H9 (cell line): ENCODE measurements at regions not wholly inside any gene's neighbourhood (a gene's known extent, or its start where the extent isn't known, plus 50 kb on each side); places are given as distances from the start of the nearest gene placed in this dataset.

Experiments
- DNase-seq: peaks from one replicate; pipeline ENCODE4 v3.0.0-alpha.2; 2017
- H2AFZ ChIP-seq: one replicate; pipeline ENCODE4 v1.6.1; 2013; ENCODE audit warnings: mild to moderate bottlenecking, low read length, control low read depth, moderate library complexity
- H2AK5ac ChIP-seq: 2 replicates; pipeline ENCODE4 v1.6.1; 2013; ENCODE audit warnings: low read length, control low read depth, mixed read lengths; ENCODE audit not compliant: insufficient read length
- H2BK120ac ChIP-seq: one replicate; pipeline ENCODE4 v1.6.1; 2013; ENCODE audit warnings: low read depth, mild to moderate bottlenecking, low read length, control low read depth, inconsistent platforms; ENCODE audit not compliant: poor library complexity, severe bottlenecking
- H2BK12ac ChIP-seq: 2 replicates; pipeline ENCODE4 v1.6.1; 2013; ENCODE audit warnings: low read length, control low read depth, mixed read lengths, low read depth; ENCODE audit not compliant: insufficient read length
- H2BK15ac ChIP-seq: 2 replicates; pipeline ENCODE4 v1.6.1; 2013; ENCODE audit warnings: low read depth, low read length, control low read depth
- H2BK20ac ChIP-seq: one replicate; pipeline ENCODE4 v1.6.1; 2013; ENCODE audit warnings: low read depth, mild to moderate bottlenecking, low read length, control low read depth, inconsistent platforms; ENCODE audit not compliant: poor library complexity, severe bottlenecking
- H2BK5ac ChIP-seq: 2 replicates; pipeline ENCODE4 v1.6.1; 2013; ENCODE audit warnings: low read length, control low read depth, mixed read lengths; ENCODE audit not compliant: insufficient read length
- H3K14ac ChIP-seq: 2 replicates; pipeline ENCODE4 v1.6.1; 2013; ENCODE audit warnings: low read length, control low read depth; ENCODE audit not compliant: insufficient read depth
- H3K18ac ChIP-seq: 2 replicates; pipeline ENCODE4 v1.6.1; 2013; ENCODE audit warnings: low read depth, mild to moderate bottlenecking, mixed read lengths, low read length, control low read depth; ENCODE audit not compliant: insufficient read length
- H3K23ac ChIP-seq: 2 replicates; pipeline ENCODE4 v1.6.1; 2013; ENCODE audit warnings: low read length, control low read depth, mixed read lengths, low read depth; ENCODE audit not compliant: insufficient read length
- H3K23me2 ChIP-seq: 2 replicates; pipeline ENCODE4 v1.6.1; 2013; ENCODE audit warnings: low read depth, mild to moderate bottlenecking, mixed read lengths, low read length, control low read depth; ENCODE audit not compliant: insufficient read length, poor library complexity, severe bottlenecking
- H3K27ac ChIP-seq: 2 replicates; pipeline ENCODE4 v1.5.1; 2013; ENCODE audit warnings: low read length, control low read depth, mixed read lengths, low read depth; ENCODE audit not compliant: insufficient read length
- H3K27me3 ChIP-seq: 2 replicates; pipeline ENCODE4 v1.6.1; 2013; ENCODE audit warnings: low read length, control low read depth, inconsistent platforms; ENCODE audit not compliant: insufficient read depth
- H3K4ac ChIP-seq: 2 replicates; pipeline ENCODE4 v1.6.1; 2013; ENCODE audit warnings: low read depth, mild to moderate bottlenecking, control low read depth, inconsistent platforms, low read length, moderate library complexity
- H3K4me1 ChIP-seq: 2 replicates; pipeline ENCODE4 v1.6.1; 2013; ENCODE audit warnings: low read length, control low read depth, inconsistent platforms; ENCODE audit not compliant: insufficient read depth
- H3K4me2 ChIP-seq: 2 replicates; pipeline ENCODE4 v1.6.1; 2013; ENCODE audit warnings: low read length, control low read depth, mixed read lengths; ENCODE audit not compliant: insufficient read length, insufficient read depth
- H3K56ac ChIP-seq: 2 replicates; pipeline ENCODE4 v1.6.1; 2013; ENCODE audit warnings: low read depth, mild to moderate bottlenecking, mixed read lengths, low read length, control low read depth; ENCODE audit not compliant: insufficient read length
- H3K79me1 ChIP-seq: 2 replicates; pipeline ENCODE4 v1.6.1; 2013; ENCODE audit warnings: low read depth, mild to moderate bottlenecking, moderate library complexity, low read length, control low read depth, inconsistent platforms; ENCODE audit not compliant: insufficient read depth, poor library complexity, severe bottlenecking
- H3K79me2 ChIP-seq: 2 replicates; pipeline ENCODE4 v1.6.1; 2013; ENCODE audit warnings: low read length, control low read depth, inconsistent platforms; ENCODE audit not compliant: insufficient read depth
- H3K9ac ChIP-seq: 2 replicates; pipeline ENCODE4 v1.6.1; 2013; ENCODE audit warnings: low read length, control low read depth, mixed read lengths; ENCODE audit not compliant: insufficient read length; ENCODE audit errors: extremely low read depth
- H3K9me3 ChIP-seq: one replicate; pipeline ENCODE4 v1.6.1; 2013; ENCODE audit warnings: low read depth, low read length, inconsistent platforms; ENCODE audit not compliant: control insufficient read depth
- H3T11ph ChIP-seq: one replicate; pipeline ENCODE4 v1.6.1; 2013; ENCODE audit warnings: mild to moderate bottlenecking, low read length, control low read depth, inconsistent platforms
- H4K20me1 ChIP-seq: one replicate; pipeline ENCODE4 v1.6.1; 2013; ENCODE audit not compliant: control insufficient read depth, insufficient read length, insufficient read depth
- H4K5ac ChIP-seq: 2 replicates; pipeline ENCODE4 v1.6.1; 2013; ENCODE audit warnings: low read depth, mild to moderate bottlenecking, mixed read lengths, low read length, control low read depth; ENCODE audit not compliant: insufficient read length
- H4K8ac ChIP-seq: replicated peaks from 2 replicates; pipeline ENCODE4 v1.6.1; 2013; ENCODE audit warnings: low read length, control low read depth, mixed read lengths, low read depth; ENCODE audit not compliant: insufficient read length
- H4K91ac ChIP-seq: 2 replicates; pipeline ENCODE4 v1.6.1; 2013; ENCODE audit warnings: low read depth, mild to moderate bottlenecking, moderate library complexity, mixed read lengths, low read length, control low read depth; ENCODE audit not compliant: insufficient read length
- H3K27ac Mint-ChIP-seq, 3 experiments: 2 replicates in 2 of 3; 3 replicates in 1 of 3; pipeline ENCODE4 v1.8.0; 2020 to 2021; ENCODE audit warnings: mixed read lengths in 3 of 3, mild to moderate bottlenecking in 1 of 3, moderate library complexity in 1 of 3
- H3K27me3 Mint-ChIP-seq: 2 replicates; pipeline ENCODE4 v1.8.0; 2021; ENCODE audit warnings: low read depth, mild to moderate bottlenecking, moderate library complexity, mixed read lengths
- H3K36me3 Mint-ChIP-seq, 3 experiments: 2 replicates in 2 of 3; 3 replicates in 1 of 3; pipeline ENCODE4 v1.8.0; 2020 to 2021; ENCODE audit warnings: low read depth in 3 of 3, mixed read lengths in 3 of 3; ENCODE audit not compliant: insufficient read depth in 1 of 3
- H3K4me1 Mint-ChIP-seq, 2 experiments: 2 replicates each; pipeline ENCODE4 v1.8.0; 2020; ENCODE audit warnings: mixed read lengths in 2 of 2
- H3K4me3 Mint-ChIP-seq, 2 experiments: 2 replicates in 1 of 2; 3 replicates in 1 of 2; pipeline ENCODE4 v1.8.0; 2020 to 2021; ENCODE audit warnings: mild to moderate bottlenecking in 2 of 2, mixed read lengths in 2 of 2, moderate library complexity in 1 of 2
- H3K9me3 Mint-ChIP-seq, 2 experiments: 2 replicates in 1 of 2; 3 replicates in 1 of 2; pipeline ENCODE4 v1.8.0; 2020; ENCODE audit warnings: mild to moderate bottlenecking in 2 of 2, mixed read lengths in 2 of 2, moderate library complexity in 1 of 2
- CTCF ChIP-seq: fragments of 200-600 bp; sonication (generic); conservative IDR thresholded peaks from 3 replicates; pipeline ENCODE4 v1.8.0; 2021; ENCODE audit warnings: antibody characterized with exemption, mild to moderate bottlenecking

- no peak overlapping the region for H3K18ac ChIP-seq
- no peak overlapping the region for H2BK20ac ChIP-seq
- no peak overlapping the region for H4K8ac ChIP-seq
- H2BK120ac ChIP-seq = no peak overlapping the region
- no peak overlapping the region for H3T11ph ChIP-seq
- H3K23me2 ChIP-seq = no peaks in the 10 kb centered on the region
- no peaks in the 10 kb centered on the region for H4K20me1 ChIP-seq
- no peak overlapping the region for H3K4ac ChIP-seq
- H3K27me3 ChIP-seq = no peaks in the 10 kb centered on the region
- H2BK15ac ChIP-seq = no peak overlapping the region
- H2BK12ac ChIP-seq = no peak overlapping the region
- no peak overlapping the region for H2BK5ac ChIP-seq
- no peaks in the 10 kb centered on the region; the same call in 1 of the 2 replicates for H3K27me3 Mint-ChIP-seq
- no peak overlapping the region for H3K56ac ChIP-seq
- no peak for TF ChIP-seq CTCF
- no peaks in the 10 kb centered on the region for H3K36me3 Mint-ChIP-seq
- no peaks in the 10 kb centered on the region for H3K4me1 ChIP-seq
- H3K23ac ChIP-seq = no peak overlapping the region
- no peak overlapping the region for H4K91ac ChIP-seq
- H3K9me3 ChIP-seq = no peaks in the 10 kb centered on the region
- H3K14ac ChIP-seq = no peak overlapping the region
- no peaks in the 10 kb centered on the region for H3K79me1 ChIP-seq
- H3K27ac ChIP-seq = no peak overlapping the region
- H3K79me2 ChIP-seq = no peaks in the 10 kb centered on the region
- no peaks in the 10 kb centered on the region for H3K9me3 Mint-ChIP-seq
- H3K4me3 Mint-ChIP-seq = no peak overlapping the region
- H2AFZ ChIP-seq = no peak overlapping the region
- H4K5ac ChIP-seq = no peak overlapping the region
- H3K4me2 ChIP-seq = no peak overlapping the region
- H2AK5ac ChIP-seq = no peak overlapping the region
- no peak for DNase-seq
- H3K27ac Mint-ChIP-seq = no peak overlapping the region
- peaks cover 0 to 7% of the 10 kb centered on the region in 2 experiments; a peak in 3 of 4 replicates for H3K4me1 Mint-ChIP-seq
- no peak overlapping the region for H3K9ac ChIP-seq
Measured at GRCh38 chr9:102085548-102085947, 347.1 kb upstream of the GRIN3A start.
